ENCODE measurements at regions not wholly inside any gene's neighbourhood (a gene's known extent, or its start where the extent isn't known, plus 50 kb on each side); places are given as distances from the start of the nearest gene placed in this dataset.

DNA sequence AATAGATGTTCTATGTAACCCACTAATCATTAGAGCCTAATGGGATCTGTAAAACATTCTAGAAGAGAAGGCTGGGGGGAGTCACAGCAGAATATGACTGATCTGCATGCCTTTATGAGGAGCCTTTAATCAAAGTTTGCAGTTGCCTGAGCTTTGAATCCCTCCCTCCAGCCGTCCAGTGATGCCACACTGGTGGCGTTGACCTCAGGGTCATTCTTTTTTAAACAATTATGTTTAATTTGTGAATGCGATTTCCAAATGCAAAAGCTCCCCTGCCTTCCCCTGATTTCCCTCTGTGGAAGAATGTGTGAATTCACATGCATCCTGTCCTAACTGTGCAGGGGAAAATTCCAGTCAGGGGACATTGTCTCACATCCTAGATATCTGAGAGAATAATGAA lies 199.7 kb upstream of the GPR101 start:
- Histone ChIP-seq H3K36me3 (replicated peaks in 1 of 2; ENCODE audit: control insufficient read depth in 1 of 2, insufficient read depth in 2 of 2, low read length in 2 of 2) (no peaks in the 10 kb centered on the region), H3K27ac (ENCODE audit: low read depth in 1 of 2, low read length in 2 of 2) (no peak overlapping the region), H3K4me1 (ENCODE audit: control insufficient read depth in 1 of 2, insufficient read depth in 2 of 2, low read length in 2 of 2) (no peaks in the 10 kb centered on the region), H2AFZ (ENCODE audit: insufficient read depth, low read depth, low read length, poor library complexity, severe bottlenecking) (no peak overlapping the region), H3K79me2 (ENCODE audit: insufficient read depth, low read length) (no peaks in the 10 kb centered on the region), H4K20me1 (ENCODE audit: insufficient read depth, low read length) (no peaks in the 10 kb centered on the region), H3K4me3 (replicated peaks in 1 of 3; ENCODE audit: low read depth in 2 of 3, low read length in 3 of 3) (no peak overlapping the region), H3K9me3 (replicated peaks in 1 of 2; ENCODE audit: control insufficient read depth in 1 of 2, insufficient read depth in 1 of 2, low read length in 2 of 2) (no peaks in the 10 kb centered on the region), H3K9ac (ENCODE audit: insufficient read depth, low read length, poor library complexity, severe bottlenecking) (no peak overlapping the region), H3K4me2 (replicated peaks; ENCODE audit: extremely low read depth, low read length, poor library complexity, severe bottlenecking) (no peak overlapping the region), H3K27me3 (ENCODE audit: control insufficient read depth in 2 of 2, insufficient read depth in 2 of 2, low read length in 2 of 2) (peaks cover 0 to 2% of the 10 kb centered on the region in 2 donors)
- H3K4me1 Mint-ChIP-seq = no peaks in the 10 kb centered on the region
- no CpG with 5 or more reads among the region's 3 CpGs for WGBS (ENCODE audit: insufficient coverage)
- no peak for DNase-seq
- no peak overlapping the region for H3K27ac Mint-ChIP-seq
- no peaks in the 10 kb centered on the region for H3K9me3 Mint-ChIP-seq
- intact Hi-C loops (cut with micrococcal nuclease) = no loop called here
- TF ChIP-seq CTCF (IDR thresholded peaks at IDR 0.05) = no peak
- no peaks in the 10 kb centered on the region for H3K36me3 Mint-ChIP-seq
- H3K27me3 Mint-ChIP-seq (ENCODE audit: low read depth in 3 of 3) = peaks cover 0 to 5% (median 0%) of the 10 kb centered on the region in 3 donors
- H3K4me3 Mint-ChIP-seq = no peak overlapping the region

DNA sequence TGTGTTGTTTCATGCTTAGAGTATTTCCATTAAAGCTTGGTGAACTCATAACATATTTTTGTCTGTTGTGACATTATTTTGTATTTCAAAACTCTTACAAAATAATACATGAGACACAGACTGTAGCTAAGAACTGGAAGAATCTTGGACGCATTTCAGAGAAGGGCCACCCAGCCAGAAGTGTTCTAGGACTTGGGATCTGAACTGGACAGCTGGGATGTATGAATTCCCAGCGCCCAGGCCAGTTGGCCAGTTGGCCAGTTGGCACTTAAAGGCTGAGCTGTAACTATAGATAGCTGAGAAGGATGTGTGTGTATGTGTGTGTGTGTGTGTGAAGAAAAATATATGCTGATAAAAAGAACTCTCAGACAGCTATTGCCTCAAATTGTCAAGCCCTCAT lies 193.4 kb upstream of the GPR101 start:
- WGBS (ENCODE audit: insufficient coverage) = 100% methylated on average over 1 of the region's 2 CpGs
- Histone ChIP-seq H3K9me3 (replicated peaks in 1 of 2; ENCODE audit: control insufficient read depth in 1 of 2, insufficient read depth in 1 of 2, low read length in 2 of 2) (no peaks in the 10 kb centered on the region), H4K20me1 (ENCODE audit: insufficient read depth, low read length) (no peaks in the 10 kb centered on the region), H3K27me3 (ENCODE audit: control insufficient read depth in 2 of 2, insufficient read depth in 2 of 2, low read length in 2 of 2) (no peaks in the 10 kb centered on the region), H2AFZ (ENCODE audit: insufficient read depth, low read depth, low read length, poor library complexity, severe bottlenecking) (no peak overlapping the region), H3K4me2 (replicated peaks; ENCODE audit: extremely low read depth, low read length, poor library complexity, severe bottlenecking) (no peak overlapping the region), H3K9ac (ENCODE audit: insufficient read depth, low read length, poor library complexity, severe bottlenecking) (no peak overlapping the region), H3K4me3 (replicated peaks in 1 of 3; ENCODE audit: low read depth in 2 of 3, low read length in 3 of 3) (no peak overlapping the region), H3K27ac (ENCODE audit: low read depth in 1 of 2, low read length in 2 of 2) (no peak overlapping the region), H3K4me1 (ENCODE audit: control insufficient read depth in 1 of 2, insufficient read depth in 2 of 2, low read length in 2 of 2) (no peaks in the 10 kb centered on the region), H3K79me2 (ENCODE audit: insufficient read depth, low read length) (no peaks in the 10 kb centered on the region), H3K36me3 (replicated peaks in 1 of 2; ENCODE audit: control insufficient read depth in 1 of 2, insufficient read depth in 2 of 2, low read length in 2 of 2) (no peaks in the 10 kb centered on the region)
- no peak overlapping the region for H3K4me3 Mint-ChIP-seq
- DNase-seq = no peak
- no peak overlapping the region for H3K27ac Mint-ChIP-seq
- H3K36me3 Mint-ChIP-seq = no peaks in the 10 kb centered on the region
- intact Hi-C loops (cut with micrococcal nuclease) = no loop called here
- no peaks in the 10 kb centered on the region for H3K4me1 Mint-ChIP-seq
- no peak for TF ChIP-seq CTCF (IDR thresholded peaks at IDR 0.05)
- H3K9me3 Mint-ChIP-seq = no peaks in the 10 kb centered on the region
- H3K27me3 Mint-ChIP-seq (ENCODE audit: low read depth in 3 of 3) = peaks cover 0 to 7% (median 3%) of the 10 kb centered on the region in 3 donors
